GM18517 (cell line): ENCODE measurements at regions not wholly inside any gene's neighbourhood (a gene's known extent, or its start where the extent isn't known, plus 50 kb on each side); places are given as distances from the start of the nearest gene placed in this dataset.
"Not testable (repeated sequence)": the region's sequence is repeated elsewhere in the genome, so short reads cannot be mapped to it uniquely, and the experiment has no call there.

Source experiments
- ATAC-seq: cut with Tn5 transposase; IDR thresholded peaks from one replicate; pipeline ENCODE4 v1.9.1; 2021; ENCODE audit warnings: mild to moderate bottlenecking, moderate library complexity; ENCODE audit not compliant: unreplicated experiment

- no peak for ATAC-seq
Observed at GRCh38 chr10:55943403-55943802, 417.7 kb downstream of the ZWINT start.

- no peak for ATAC-seq
Observed at GRCh38 chr10:55929291-55929690, 431.8 kb downstream of the ZWINT start.

DNA sequence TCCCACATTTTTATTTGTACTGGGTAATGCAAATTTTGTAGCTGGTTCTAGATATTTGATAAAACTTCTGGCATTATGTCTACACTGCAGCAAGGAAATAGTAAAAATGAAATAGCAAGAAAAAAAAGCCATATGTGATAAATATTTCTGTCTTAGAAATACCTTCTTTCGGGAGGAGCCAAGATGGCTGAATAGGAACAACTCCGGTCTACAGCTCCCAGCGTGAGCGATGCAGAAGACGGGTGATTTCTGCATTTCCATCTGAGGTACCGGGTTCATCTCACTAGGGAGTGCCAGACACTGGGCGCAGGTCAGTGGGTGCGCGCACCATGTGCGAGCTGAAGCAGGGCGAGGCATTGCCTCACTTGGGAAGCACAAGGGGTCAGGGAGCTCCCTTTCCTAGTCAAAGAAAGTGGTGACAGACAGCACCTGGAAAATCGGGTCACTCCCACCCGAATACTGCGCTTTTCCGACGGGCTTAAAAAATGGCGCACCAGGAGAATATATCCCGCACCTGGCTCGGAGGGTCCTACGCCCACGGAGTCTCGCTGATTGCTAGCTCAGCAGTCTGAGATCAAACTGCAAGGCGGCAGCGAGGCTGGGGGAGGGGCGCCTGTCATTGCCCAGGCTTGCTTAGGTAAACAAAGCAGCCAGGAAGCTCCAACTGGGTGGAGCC, 461.4 kb downstream of the ZWINT start:
- ATAC-seq, result not testable (repeated sequence)

GRCh38 chr10:55897490-55897921, 463.6 kb downstream of the ZWINT start:
- no peak for ATAC-seq

- ATAC-seq, result no peak
Observed at GRCh38 chr10:55892276-55892675, 468.8 kb downstream of the ZWINT start.

- no peak for ATAC-seq
Observed at GRCh38 chr10:55881588-55881987, 479.5 kb downstream of the ZWINT start.

DNA sequence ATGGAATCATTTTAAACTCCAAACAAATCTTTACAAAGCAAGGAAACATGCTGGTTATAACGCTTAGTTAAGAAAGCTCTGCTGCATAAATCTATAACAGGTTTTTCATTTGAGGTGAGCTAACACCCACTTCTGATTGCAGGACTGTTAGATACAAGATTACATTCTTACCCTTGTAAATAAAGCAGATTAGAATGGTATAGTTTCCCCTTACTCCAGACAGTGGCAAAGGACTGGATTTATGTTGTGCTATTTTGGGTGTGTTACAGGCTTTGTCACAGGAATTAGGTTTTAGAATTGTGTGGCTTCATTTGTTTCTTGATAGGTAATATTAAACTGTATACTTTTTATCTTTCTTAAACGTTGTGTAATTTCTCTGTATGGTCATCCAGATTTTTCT, 487.6 kb downstream of the ZWINT start:
- no peak for ATAC-seq

DNA sequence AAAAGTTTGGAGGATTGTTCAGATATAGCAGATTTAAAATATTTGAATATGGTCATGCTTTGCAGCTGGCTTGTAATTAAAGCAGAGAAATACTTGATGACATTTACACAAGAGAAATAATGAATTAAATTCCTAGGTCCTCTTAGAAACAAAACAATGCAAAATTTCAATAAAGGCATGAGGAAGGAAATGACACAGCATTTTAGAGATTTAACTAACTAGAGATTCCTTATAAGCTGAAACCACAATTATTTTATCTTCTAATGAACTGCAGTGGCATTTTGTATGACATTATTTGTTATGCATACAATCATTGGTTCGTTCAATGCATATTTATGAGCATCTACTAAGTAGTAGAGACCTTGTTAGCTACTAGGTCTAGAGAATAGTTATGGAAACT, 490.9 kb downstream of the ZWINT start:
- no peak for ATAC-seq

DNA sequence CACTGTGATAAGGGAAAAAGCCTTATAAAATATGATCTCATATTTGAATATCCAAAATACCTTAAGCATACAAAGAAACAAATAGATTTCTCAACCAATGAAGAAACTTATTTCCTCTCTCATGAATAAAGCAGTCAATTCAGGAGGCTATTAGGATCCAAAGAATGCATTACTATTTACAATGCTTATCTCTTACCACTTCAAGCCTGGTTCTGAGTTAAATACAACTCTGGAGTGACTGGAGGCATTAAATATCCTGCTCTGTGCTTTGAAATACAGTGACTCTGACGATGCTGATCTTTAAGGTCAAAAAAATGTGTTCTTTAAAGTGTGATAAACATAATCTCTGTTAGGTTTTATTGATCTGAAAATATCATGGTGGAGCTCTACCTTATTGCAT, 493.2 kb downstream of the ZWINT start:
- no peak for ATAC-seq

DNA sequence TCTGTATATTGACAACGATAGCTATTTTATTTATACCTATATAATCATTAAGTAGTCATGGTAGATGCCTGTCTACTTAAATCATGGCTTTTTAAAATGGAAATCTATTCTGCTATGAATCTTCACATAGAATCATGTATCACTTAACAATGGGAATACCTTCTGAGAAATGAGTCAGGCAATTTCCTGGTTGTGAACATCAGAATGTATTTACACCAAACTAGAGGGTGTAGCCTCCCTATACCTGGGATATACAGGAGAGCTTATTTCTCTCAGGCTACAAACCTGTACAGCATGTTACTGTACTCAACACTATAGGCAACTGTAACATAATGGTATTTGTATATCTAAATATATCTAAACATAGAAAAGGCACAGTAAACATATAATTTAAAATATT, 502.3 kb downstream of the ZWINT start:
- no peak for ATAC-seq

DNA sequence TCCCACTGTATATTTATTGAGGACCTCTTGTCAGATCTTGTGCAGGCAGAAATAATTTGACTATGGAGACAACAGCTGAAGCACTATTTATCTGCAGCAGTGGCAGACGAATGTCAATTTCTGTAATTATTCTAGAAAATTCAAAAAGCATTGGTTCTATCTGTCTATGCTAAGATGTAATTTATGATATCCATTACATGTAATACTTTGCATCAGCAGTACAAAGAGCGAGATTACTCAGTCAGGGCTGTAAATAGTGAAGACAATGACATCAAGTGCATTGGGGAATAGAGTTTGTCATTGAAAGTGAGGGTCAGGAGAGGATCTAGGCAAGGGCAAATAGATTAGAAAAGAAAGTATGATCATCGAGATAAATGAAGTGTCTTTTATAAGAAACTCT, 508.2 kb downstream of the ZWINT start:
- no peak for ATAC-seq

DNA sequence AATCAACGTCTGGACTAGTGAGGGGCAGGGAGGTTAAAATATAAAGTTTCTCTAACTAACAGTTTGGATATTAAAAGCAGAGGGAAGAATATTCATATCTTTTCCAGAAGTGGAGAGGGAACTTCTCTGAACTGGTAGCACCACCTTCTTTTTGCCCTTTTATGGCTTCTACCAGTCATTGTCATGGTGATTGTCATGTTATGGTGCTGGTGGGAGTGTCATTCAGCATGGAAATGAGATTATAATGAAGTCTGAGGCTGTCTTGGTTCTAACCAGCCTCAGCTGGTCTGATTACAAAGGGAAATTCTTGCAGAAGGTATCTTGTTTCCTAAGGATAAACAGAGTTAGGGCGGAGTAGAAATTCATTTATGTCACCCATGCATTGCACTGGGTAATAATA, 523.8 kb downstream of the ZWINT start:
- ATAC-seq, result no peak

GRCh38 chr10:55822096-55822495, 539.0 kb downstream of the ZWINT start:
- ATAC-seq, result no peak

DNA sequence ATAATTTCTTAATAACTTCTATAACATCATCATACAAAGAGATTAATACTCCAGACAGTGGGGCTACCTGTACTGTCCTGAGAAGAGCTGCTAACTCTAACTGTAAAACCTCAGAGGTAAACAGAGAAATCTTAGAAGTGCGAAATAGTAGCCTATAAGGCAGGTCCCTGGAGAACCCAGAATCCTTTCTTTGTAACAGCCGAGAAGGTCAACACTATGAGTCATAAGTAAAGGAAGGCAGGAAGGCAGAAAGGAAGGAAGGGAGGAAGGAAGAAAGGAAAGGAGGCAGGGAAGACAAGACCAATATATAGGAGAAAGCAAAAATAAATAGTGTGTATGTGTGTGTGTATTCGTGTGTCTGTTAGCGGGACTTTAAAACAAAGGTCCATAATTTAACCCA, 540.6 kb downstream of the ZWINT start:
- ATAC-seq, result no peak

DNA sequence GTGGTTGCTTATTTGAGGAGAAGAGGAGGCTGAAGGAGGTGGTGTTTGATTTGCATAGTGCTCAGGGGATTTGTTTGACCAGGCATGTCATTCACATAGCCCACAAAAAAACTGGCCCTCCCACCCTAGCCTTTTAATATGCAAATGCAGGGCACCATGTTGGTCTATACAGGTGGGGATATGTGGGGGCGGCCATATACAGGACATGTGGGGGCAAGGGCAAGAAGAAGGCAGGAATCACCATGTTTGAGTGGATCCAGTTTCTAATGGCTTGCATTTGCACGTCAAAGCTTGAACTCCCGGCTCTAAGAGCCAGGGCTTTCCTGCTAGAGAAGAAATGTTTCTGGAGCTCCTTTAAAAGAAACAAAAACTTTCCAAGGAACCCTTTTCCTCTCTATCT, 541.0 kb downstream of the ZWINT start:
- no peak for ATAC-seq

DNA sequence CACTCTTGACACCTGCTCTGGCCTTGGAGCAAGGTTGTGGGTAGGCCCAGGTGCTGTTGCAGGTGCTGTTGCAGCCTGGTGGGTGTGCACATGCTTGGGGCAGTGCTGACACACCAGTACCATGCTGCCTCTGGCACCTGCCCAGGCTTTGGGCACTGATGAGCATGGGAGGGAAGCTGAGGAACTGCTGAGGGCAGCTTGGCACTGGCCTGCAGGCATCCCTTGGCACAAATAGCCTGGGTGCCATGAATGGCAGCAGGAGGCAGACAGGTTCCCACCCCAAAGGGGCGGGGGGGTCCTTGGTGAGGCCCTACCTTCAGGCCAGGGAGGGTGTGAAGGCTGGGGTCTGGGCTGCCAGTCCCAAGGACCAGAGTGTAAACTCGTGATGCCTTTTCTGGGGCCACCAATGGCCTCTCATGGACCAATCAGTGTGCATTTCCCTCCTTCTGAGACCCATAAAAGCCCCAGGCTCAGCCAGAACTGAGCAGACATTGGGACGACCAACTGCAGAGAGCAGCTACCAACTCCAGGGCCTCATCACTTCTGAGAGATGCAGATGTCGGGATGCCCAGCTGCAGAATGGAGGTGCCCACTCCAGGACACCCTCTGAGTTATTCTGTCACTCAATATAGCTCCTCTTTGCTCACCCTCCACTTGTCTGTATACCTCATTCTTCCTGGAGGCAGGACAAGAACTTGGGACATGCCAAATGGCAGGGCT, 547.4 kb downstream of the ZWINT start:
- no peak for ATAC-seq

DNA sequence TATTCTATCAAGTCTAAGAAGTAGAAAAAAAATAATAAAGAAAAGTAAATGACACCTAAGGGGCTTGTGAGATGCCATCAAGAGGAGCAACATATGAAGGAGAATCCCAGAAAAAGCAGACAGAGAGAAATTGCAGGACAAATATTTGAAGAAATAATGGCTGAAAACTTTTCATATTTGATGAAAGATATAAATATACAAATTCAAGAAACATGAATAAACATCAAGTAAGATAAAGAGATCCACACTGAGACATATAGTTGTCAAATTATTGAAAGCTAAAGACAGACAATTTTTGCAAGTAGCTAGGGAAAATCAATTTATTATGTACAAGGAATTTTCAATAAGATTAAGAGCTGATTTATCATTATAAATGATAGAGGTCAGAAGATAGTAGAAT, 558.0 kb downstream of the ZWINT start:
- ATAC-seq, result no peak

GRCh38 chr10:55801353-55801661, 559.8 kb downstream of the ZWINT start:
- ATAC-seq, result no peak

DNA sequence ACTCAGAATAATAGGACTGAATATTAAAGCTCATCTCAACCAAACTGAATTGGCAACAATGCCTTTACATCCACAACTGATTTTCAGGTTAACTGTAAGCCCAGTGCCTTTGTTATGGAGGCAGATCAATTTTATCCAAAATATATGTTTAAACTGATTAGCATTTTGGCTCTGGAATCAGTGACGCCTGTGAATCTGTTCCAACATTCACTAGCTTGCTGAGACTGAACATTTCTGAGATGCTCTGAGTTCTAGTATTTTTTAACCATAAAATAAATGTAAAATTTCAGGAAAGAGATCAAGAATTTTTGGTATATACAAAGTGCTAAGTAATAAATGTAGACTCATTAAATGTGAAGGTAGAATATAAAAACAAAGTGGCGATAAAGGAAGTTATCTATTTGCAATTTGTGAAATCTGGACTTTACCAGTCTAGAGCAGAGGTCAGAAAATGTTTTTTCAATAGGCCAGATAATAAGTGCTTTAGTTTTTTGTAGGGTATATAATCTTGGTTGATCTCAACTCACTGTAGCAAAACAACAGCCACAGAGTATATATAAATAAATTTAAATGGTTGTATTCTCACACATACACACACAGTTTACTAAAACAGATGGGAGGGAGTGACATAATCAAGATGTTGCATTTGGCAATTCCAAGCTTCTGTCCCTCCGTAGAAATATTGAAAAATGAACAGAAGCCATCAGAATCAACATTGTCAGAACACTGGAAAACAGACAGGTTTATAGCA, 560.3 kb downstream of the ZWINT start:
- ATAC-seq, result no peak

DNA sequence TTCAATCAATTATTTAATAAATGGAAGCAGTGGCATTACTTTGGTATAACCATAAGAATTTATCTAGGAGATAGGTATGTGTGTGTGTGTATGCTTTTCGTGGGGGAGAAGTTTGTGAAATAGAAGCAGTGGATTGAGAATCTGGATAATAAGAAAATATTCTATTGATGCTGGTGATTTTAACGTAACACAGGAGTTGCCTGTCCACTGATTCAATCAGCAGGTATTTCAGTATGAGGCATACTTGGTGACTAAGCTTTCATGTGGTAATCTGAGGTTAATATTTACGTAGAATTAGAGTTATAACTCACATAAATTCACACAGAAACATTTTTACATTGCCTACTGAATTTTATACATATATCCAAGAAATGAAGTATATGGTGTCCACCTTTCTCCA, 568.0 kb downstream of the ZWINT start:
- ATAC-seq, result no peak

DNA sequence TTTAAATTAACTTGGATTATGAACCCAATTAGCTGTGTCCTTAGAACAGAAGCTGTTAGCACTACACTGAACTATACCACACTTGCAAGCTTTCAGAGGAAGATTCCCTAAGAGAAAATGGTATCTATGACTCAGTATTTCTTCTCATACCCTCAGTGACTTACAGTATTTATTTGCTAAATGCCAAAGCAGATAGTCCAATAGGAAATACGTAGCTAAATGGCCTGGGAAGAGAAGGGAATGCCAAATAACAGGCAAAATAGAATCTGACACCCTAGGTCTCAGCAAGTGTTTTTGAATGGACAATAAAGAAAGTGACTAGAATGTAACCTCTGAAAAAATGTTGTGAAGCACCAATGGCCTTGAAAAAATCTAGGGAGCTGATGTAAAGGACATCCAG, 570.8 kb downstream of the ZWINT start:
- not testable (repeated sequence) for ATAC-seq

DNA sequence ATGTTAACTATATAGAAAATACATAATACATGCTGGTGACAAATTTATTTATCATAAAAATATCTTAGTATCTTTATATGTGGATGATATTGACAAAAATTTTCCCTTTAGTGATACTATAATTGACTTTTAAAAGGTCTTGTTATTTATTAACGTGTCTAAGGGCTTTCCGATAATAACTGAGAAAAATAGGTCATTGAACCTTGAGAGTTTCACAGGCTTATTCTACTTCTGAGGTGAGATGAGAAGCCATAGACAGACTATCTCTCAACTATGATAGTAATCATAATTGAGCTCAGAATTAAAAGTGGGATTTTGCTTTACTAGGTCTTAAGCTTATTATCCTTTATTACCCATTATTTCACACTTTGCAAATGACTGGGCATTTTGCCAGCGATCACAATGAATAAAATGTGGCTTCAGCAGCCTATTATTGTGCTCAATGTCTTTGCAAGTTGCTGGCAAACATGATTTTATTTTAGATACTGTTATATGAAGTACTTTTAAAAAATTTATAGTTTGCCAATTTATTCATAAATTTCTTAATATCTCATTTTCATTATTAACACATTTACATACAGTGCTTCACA, 574.5 kb downstream of the ZWINT start:
- ATAC-seq, result no peak
